CD14-positive monocyte (primary cell): ENCODE measurements at regions not wholly inside any gene's neighbourhood (a gene's known extent, or its start where the extent isn't known, plus 50 kb on each side); places are given as distances from the start of the nearest gene placed in this dataset.

Experiments used
- DNase-seq, 3 donors: peaks; one replicate each; pipeline ENCODE4 v3.0.0-alpha.2; 2011 to 2022
- H2AFZ ChIP-seq: 2 replicates; pipeline ENCODE4 v1.6.0; 2012; ENCODE audit warnings: mild to moderate bottlenecking, low read depth, low read length, inconsistent platforms; ENCODE audit not compliant: insufficient read depth, poor library complexity, severe bottlenecking
- H3K27ac ChIP-seq, 2 donors: 1 replicate in 1 of 2; 2 replicates in 1 of 2; pipeline ENCODE4 v1.5.1; 2012 to 2013; ENCODE audit warnings: low read length in 2 of 2, control low read depth in 1 of 2, inconsistent platforms in 1 of 2, low read depth in 1 of 2, mild to moderate bottlenecking in 1 of 2
- H3K27me3 ChIP-seq, 2 donors: one replicate each; pipeline versions ENCODE4 v1.6.0 to v1.6.1; 2011 to 2013; ENCODE audit warnings: low read length in 2 of 2; ENCODE audit not compliant: control insufficient read depth in 2 of 2, insufficient read depth in 2 of 2
- H3K36me3 ChIP-seq, 2 donors: replicated peaks in 1 of 2; 1 replicate in 1 of 2; 2 replicates in 1 of 2; pipeline versions ENCODE4 v1.5.1 to v1.6.1; 2012 to 2013; ENCODE audit warnings: low read length in 2 of 2, control low read depth in 1 of 2, inconsistent platforms in 1 of 2, mild to moderate bottlenecking in 1 of 2; ENCODE audit not compliant: insufficient read depth in 2 of 2, control insufficient read depth in 1 of 2
- H3K4me1 ChIP-seq, 2 donors: 1 replicate in 1 of 2; 2 replicates in 1 of 2; pipeline versions ENCODE4 v1.5.1 to v1.6.1; 2012 to 2013; ENCODE audit warnings: low read length in 2 of 2, control low read depth in 1 of 2, inconsistent platforms in 1 of 2, mild to moderate bottlenecking in 1 of 2, moderate library complexity in 1 of 2; ENCODE audit not compliant: insufficient read depth in 2 of 2, control insufficient read depth in 1 of 2
- H3K4me2 ChIP-seq: replicated peaks from 2 replicates; pipeline ENCODE3; 2012; ENCODE audit warnings: low read length, moderate library complexity, mild to moderate bottlenecking; ENCODE audit not compliant: poor library complexity, severe bottlenecking; ENCODE audit errors: extremely low read depth
- H3K4me3 ChIP-seq, 3 experiments: fragments of 200-600 bp in 1 of 3; sonication (generic) in 1 of 3; replicated peaks in 1 of 3; 1 replicate in 2 of 3; 2 replicates in 1 of 3; pipeline ENCODE4 v1.5.1; 2011 to 2013; ENCODE audit warnings: low read length in 3 of 3, mild to moderate bottlenecking in 3 of 3, control low read depth in 2 of 3, low read depth in 2 of 3, inconsistent platforms in 1 of 3, moderate library complexity in 1 of 3
- H3K79me2 ChIP-seq: 2 replicates; pipeline ENCODE4 v1.6.0; 2012; ENCODE audit warnings: mild to moderate bottlenecking, control low read depth, inconsistent platforms, low read length, moderate library complexity; ENCODE audit not compliant: insufficient read depth
- H3K9ac ChIP-seq: 2 replicates; pipeline ENCODE4 v1.6.0; 2017; ENCODE audit warnings: low read length, mild to moderate bottlenecking; ENCODE audit not compliant: insufficient read depth, poor library complexity, severe bottlenecking
- H3K9me3 ChIP-seq, 2 donors: replicated peaks in 1 of 2; 1 replicate in 1 of 2; 2 replicates in 1 of 2; pipeline versions ENCODE4 v1.5.1 to v1.6.1; 2012 to 2013; ENCODE audit warnings: low read length in 2 of 2, control low read depth in 1 of 2; ENCODE audit not compliant: control insufficient read depth in 1 of 2, insufficient read depth in 1 of 2
- H4K20me1 ChIP-seq: 2 replicates; pipeline ENCODE4 v1.6.0; 2012; ENCODE audit warnings: mild to moderate bottlenecking, low read length, control low read depth, moderate library complexity; ENCODE audit not compliant: insufficient read depth
- H3K27ac Mint-ChIP-seq, 7 donors: one replicate each; pipeline ENCODE4 v1.8.0; 2020; ENCODE audit warnings: mild to moderate bottlenecking in 7 of 7, mixed read lengths in 7 of 7, moderate library complexity in 6 of 7, inconsistent platforms in 2 of 7
- H3K27me3 Mint-ChIP-seq, 3 donors: one replicate each; pipeline ENCODE4 v1.8.0; 2021 to 2022; ENCODE audit warnings: low read depth in 3 of 3, mild to moderate bottlenecking in 3 of 3, mixed read lengths in 3 of 3, moderate library complexity in 3 of 3, inconsistent platforms in 1 of 3
- H3K36me3 Mint-ChIP-seq, 2 donors: one replicate each; pipeline ENCODE4 v1.8.0; 2020; ENCODE audit warnings: mixed read lengths in 2 of 2, inconsistent platforms in 1 of 2, mild to moderate bottlenecking in 1 of 2
- H3K4me1 Mint-ChIP-seq: one replicate; pipeline ENCODE4 v1.8.0; 2020; ENCODE audit warnings: mild to moderate bottlenecking, mixed read lengths
- H3K4me3 Mint-ChIP-seq, 2 donors: one replicate each; pipeline ENCODE4 v1.8.0; 2020; ENCODE audit warnings: mild to moderate bottlenecking in 2 of 2, mixed read lengths in 2 of 2, moderate library complexity in 1 of 2
- H3K9me3 Mint-ChIP-seq, 7 donors: one replicate each; pipeline ENCODE4 v1.8.0; 2020 to 2022; ENCODE audit warnings: mixed read lengths in 7 of 7, mild to moderate bottlenecking in 6 of 7, moderate library complexity in 6 of 7, inconsistent platforms in 2 of 7
- CTCF ChIP-seq: fragments of 200-600 bp; IDR thresholded peaks from one replicate; pipeline ENCODE4 v1.8.0; 2022; ENCODE audit warnings: antibody characterized with exemption, mild to moderate bottlenecking
- WGBS: methylation state at CpG from one replicate; pipeline ENCODE4 v1.1.5; 2013; ENCODE audit warnings: missing lambda C conversion rate; ENCODE audit not compliant: insufficient coverage; 5-methylcytosine and 5-hydroxymethylcytosine counted together
- intact Hi-C, 2 donors: fragments of 100-400 bp; cut with micrococcal nuclease; formaldehyde crosslinking; loops; one replicate each; pipeline versions ENCODE4 v1.15.0 to v1.15.1; 2023

DNA sequence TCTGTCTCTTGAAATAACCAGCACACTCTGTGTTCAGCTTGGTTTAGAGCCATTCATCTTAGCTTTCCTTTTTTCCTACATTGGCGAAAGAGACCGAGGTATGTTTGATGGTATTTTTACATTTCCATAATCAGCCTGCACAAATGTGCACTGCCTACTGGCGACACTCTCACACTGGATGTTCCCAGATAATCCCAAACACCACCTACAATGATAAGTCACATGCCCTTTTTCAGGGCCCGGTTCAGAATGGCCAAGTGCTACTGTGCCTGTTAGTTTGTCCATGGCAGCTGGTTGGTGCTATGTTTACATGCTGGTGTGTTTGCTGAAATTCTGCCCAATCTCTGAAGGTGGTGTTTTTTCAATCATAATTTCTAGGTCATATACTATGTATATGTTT lies 80.8 kb upstream of the NR3C2 start:
- 38% methylated on average over 1 of the region's 4 CpGs for WGBS
- peaks cover 8 to 19% of the 10 kb centered on the region in 2 donors for H3K9me3 ChIP-seq
- no peak overlapping the region for H3K4me2 ChIP-seq
- no peaks in the 10 kb centered on the region for H3K4me1 ChIP-seq
- H3K4me3 ChIP-seq: no peak overlapping the region
- Mint-ChIP-seq H3K27ac (no peak overlapping the region), H3K4me3 (no peak overlapping the region), H3K9me3 (peaks cover 3 to 19% (median 13%) of the 10 kb centered on the region in 7 donors), H3K4me1 (no peaks in the 10 kb centered on the region), H3K27me3 (no peaks in the 10 kb centered on the region), H3K36me3 (no peaks in the 10 kb centered on the region)
- TF ChIP-seq CTCF: no peak
- no peaks in the 10 kb centered on the region for H3K79me2 ChIP-seq
- no peak overlapping the region for H3K27ac ChIP-seq
- no peak for DNase-seq
- H2AFZ ChIP-seq: no peak overlapping the region
- H3K36me3 ChIP-seq: no peaks in the 10 kb centered on the region
- intact Hi-C loops: no loop called here
- H3K27me3 ChIP-seq: no peaks in the 10 kb centered on the region
- no peak overlapping the region for H3K9ac ChIP-seq
- no peaks in the 10 kb centered on the region for H4K20me1 ChIP-seq

DNA sequence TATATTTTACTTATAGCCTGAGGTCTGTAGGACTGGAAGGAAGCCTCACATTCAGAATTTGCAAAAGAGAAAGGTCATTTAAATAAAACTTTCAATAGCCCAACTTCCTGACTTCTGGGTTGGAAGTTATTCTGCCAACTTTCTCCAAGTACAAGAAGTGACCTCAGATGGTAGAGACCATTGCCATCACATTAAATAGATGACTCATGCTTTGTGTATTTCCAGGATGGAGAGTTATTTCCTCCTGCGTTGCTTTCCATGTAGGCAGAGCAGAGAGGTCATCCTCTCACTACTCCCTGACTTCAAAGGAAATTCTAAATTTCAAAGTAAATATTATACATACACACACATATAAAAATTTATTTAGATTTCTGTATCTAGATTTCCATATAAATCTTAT lies 73.0 kb upstream of the NR3C2 start:
- no peaks in the 10 kb centered on the region for H3K27me3 Mint-ChIP-seq
- no peaks in the 10 kb centered on the region for H3K4me1 Mint-ChIP-seq
- Histone ChIP-seq H3K9ac (no peak overlapping the region), H3K27ac (no peak overlapping the region), H4K20me1 (no peaks in the 10 kb centered on the region), H3K9me3 (no peaks in the 10 kb centered on the region), H3K4me1 (no peaks in the 10 kb centered on the region), H2AFZ (no peak overlapping the region), H3K36me3 (no peaks in the 10 kb centered on the region), H3K4me2 (no peak overlapping the region), H3K79me2 (no peaks in the 10 kb centered on the region), H3K4me3 (no peak overlapping the region), H3K27me3 (no peaks in the 10 kb centered on the region)
- DNase-seq: no peak
- TF ChIP-seq CTCF: no peak
- no CpG with 5 or more reads among the region's 1 CpG for WGBS
- no peaks in the 10 kb centered on the region for H3K36me3 Mint-ChIP-seq
- peaks cover 2 to 15% (median 5%) of the 10 kb centered on the region in 7 donors for H3K9me3 Mint-ChIP-seq
- H3K27ac Mint-ChIP-seq: no peak overlapping the region
- no peak overlapping the region for H3K4me3 Mint-ChIP-seq
- intact Hi-C loops: no loop called here
